ENCODE measurements at regions not wholly inside any gene's neighbourhood (a gene's known extent, or its start where the extent isn't known, plus 50 kb on each side); places are given as distances from the start of the nearest gene placed in this dataset.
A peak's percentile ranks its signal among the peaks of the same experiment; 100 is the strongest.

DNA sequence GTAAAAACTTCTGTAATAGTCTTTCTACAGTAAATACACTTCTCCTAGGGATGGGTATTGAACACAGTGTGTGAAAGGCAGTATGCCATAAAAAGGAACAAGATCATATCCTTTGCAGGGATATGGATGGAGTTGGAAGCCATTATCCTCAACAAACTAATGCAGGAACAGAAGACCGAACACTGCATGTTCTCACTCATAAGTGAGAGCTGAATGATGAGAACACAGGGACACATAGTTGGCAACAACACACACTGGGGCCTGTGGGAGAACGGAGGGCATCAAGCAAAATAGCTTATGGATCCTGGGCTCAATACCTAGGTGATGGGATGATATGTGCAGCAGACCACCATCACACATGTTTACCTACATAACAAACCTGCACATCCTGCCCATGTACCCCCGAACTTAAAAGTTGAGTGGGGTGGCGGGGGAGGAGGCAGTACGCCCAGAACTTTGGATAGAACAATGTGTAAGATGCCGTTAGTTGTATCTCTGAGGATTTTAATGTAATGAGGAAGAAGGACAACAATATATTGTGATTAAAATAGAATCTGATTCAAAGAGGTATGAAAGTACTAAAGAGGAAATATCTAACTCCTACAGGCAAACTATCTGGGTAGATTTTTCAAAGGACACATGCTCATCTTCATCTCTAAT, 183.2 kb downstream of the NDFIP2 start:
- no peak for DNase-seq (ENCODE audit: low read depth)

DNA sequence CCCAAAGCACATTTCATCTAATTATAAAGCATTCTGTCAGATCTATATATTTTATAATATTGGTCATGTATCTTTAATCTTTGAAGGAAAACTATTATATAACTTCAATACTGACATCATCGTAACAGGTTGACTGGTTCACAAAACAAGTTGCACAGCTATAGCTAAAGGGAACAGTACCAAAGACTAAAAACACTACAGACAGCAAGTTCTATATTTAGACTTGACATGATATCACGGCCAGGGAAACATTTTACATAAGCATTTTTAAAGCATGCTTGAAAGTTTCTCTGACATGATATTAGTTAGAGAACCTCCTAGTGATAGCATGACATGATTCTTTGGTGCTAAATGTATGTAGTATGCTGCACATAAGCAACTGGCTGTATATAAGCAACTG, 182.5 kb downstream of the NDFIP2 start:
- no peak for DNase-seq (ENCODE audit: low read depth)

DNA sequence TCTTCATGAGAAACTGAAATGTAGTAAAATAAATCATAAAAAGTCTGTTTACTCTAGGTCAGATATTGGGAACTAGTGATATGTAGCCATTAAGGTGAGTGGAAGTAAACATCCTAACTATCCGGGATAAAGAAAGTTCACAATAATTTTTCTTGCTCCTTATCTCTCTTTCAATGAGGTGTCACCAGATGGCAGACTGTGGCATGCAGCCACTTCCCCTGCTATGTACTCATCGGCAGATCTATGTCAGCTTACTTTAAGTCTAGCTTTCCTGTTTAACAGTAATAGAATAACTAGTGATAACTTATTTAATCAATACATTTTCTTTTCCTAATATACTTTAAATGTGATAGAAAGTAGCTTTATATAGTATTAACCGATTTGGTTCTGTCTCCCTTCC, 181.9 kb downstream of the NDFIP2 start:
- no peak for DNase-seq (ENCODE audit: low read depth)

DNA sequence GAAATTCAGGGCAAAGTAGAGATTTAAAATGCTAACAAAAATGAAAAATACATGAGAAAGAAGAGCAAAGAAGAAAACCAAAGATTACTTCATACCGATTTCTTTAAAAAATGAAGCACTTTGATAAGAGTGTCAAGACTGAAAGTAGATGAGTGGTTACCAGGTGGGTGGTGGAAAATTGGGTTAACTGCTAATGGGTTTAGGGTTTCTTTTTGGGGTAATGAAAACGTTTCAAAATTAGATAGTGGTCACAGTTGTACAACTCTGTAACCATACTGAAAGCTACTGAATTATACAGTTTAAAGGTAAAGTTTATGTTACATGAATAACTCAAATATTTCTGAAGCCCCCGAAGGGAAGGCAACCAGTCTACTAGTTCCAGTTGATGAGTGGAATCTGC, 179.4 kb downstream of the NDFIP2 start:
- DNase-seq (ENCODE audit: low read depth): no peak

DNA sequence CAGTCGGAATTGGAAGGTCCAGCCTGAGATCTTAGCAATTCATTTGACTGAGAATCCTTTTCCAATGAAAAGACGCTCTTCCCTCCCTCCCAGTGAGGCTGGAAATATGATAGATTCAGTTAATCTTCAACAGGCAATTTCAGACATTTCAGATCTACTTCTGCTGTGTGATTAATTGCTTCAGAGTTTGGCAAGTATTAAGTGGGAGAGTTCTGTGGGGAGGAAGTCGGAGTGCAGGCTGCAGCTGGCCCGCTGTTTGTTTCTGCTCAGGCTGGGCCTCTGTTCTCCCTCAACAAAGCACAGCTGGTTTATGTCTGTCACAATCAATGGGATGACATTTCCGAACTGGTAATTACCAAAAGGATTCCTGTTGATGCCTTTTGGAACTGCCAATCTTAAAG, 178.2 kb downstream of the NDFIP2 start:
- no peak for DNase-seq (ENCODE audit: low read depth)

DNA sequence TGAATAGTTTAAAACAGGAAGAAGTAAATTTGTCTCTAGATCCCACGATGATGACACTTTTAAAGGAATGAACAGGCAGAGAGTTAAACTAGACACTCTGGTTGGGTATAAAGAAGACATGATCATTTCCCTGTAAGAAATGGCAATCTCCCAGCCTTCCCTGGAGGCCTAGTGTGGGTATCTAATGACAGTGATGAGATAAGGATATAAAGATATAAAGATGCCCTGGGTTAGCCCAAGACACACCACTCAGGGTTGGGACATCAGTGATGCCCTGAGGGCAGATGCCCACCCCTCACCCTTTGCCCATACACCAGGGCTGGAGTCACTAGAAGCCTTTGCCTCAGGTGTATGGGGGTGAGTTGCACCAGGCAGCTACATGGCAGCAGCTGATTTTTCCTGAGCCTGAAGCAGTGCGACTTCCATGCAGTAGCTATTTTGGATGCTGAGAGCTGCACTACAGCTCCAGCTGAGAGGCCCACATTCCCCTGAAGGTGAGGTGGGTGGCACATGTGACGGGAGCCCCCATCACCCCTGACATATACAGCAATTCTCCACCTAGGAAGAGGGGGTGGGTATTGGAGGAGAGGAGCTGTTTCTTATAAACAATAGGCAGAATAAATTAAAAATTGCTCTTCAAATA, 177.5 kb downstream of the NDFIP2 start:
- no peak for DNase-seq (ENCODE audit: low read depth)

- no peak for DNase-seq (ENCODE audit: low read depth)
These were observed 174.6 kb downstream of the NDFIP2 start for GRCh38 chr13:79655509-79655908.

GRCh38 chr13:79654520-79654919, 173.6 kb downstream of the NDFIP2 start:
- no peak for DNase-seq (ENCODE audit: low read depth)

GRCh38 chr13:79650688-79651087, 169.7 kb downstream of the NDFIP2 start:
- no peak for DNase-seq (ENCODE audit: low read depth)

- DNase-seq (ENCODE audit: low read depth): no peak
These were observed 167.2 kb downstream of the NDFIP2 start for GRCh38 chr13:79648191-79648590.

- DNase-seq (ENCODE audit: low read depth): no peak
These were observed 166.6 kb downstream of the NDFIP2 start for GRCh38 chr13:79647533-79647932.

DNA sequence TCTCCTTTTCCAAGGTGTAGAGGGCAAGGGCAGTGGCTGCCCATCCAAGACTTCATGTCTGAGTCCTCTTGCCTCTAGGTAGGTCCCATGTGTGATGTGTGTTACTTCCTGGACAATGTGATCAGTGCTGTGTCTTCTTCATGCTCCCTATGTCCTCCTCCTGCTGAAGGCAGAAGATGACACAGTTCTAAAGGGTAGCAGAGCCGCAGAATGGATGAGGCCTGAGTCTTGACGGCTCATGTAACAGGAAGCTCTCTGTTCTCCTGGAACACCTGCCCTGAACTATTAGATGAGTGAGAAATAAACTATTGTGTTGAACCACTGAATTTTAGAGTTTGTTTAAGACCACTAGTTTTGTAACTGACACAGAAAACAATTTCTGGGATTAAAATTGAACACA, 165.9 kb downstream of the NDFIP2 start:
- DNase-seq (ENCODE audit: low read depth): no peak

DNA sequence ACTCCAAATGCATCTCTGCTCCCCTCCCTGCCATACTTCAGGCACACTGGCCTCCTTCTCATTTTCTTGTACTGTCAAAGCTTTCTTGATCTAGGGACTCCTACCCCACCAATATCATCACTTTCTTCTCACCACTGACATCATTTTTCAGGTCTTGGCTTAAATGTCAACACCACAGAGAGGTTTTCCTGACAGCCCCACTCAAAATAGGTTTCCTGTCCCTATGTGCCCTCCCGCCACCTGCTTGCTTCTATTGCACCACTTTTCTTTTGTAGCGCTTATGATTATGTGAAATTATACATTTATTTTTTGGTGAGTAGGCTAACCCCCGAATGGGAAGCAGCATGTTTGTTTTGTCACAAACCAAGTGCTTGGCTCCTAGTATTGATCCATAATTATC, 164.6 kb downstream of the NDFIP2 start:
- DNase-seq (ENCODE audit: low read depth): no peak

DNA sequence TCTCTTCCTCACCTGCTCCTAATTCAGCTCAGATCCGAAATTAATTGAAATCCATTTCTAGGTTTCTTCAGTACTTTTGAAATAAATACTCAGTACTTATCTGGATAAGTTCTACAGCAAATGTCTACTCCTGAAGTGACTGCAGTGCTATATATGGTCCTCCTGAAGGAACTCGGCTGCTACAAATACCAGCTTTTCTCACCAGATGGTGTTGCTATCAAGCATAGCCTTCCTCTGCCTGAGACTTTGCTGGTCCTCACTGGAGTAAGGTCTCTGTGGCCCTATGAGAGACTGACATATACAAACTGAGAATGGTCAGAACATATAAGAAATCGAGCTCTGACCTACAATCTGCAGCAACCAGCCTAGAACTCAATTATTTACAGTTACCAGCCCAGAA, 161.6 kb downstream of the NDFIP2 start:
- DNase-seq (ENCODE audit: low read depth): no peak

GRCh38 chr13:79637133-79637763, 156.3 kb downstream of the NDFIP2 start:
- no peak for DNase-seq (ENCODE audit: low read depth)

DNA sequence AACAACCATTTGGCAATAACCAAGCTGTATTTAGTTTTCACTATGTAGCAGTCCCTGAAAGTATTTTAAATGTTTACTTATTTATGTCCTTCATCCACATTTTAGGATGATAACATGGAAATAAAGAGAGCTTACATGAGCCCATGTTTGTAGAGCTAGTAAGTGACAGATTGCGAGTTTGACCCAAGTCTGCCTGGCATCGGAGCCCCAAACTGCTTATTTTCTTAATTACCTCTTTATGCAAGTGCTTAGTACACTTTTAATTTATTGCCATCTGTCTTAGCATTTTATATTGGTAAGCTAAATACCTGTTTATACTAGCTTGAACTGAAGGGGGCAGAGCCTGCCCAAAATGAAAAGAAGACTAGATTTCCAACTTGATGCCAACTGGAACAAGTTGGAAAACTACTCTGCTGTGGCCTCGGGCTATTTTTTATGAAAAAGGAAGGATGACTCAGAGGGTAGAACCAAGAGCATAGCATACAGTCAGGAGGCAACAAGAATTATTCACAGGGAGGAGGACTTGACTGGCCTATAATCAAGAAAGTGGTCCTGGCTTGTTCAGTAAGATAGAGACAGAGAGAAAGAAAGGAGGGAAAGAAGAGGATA, 150.2 kb downstream of the NDFIP2 start:
- DNase-seq (ENCODE audit: low read depth): peak; percentile 57

DNA sequence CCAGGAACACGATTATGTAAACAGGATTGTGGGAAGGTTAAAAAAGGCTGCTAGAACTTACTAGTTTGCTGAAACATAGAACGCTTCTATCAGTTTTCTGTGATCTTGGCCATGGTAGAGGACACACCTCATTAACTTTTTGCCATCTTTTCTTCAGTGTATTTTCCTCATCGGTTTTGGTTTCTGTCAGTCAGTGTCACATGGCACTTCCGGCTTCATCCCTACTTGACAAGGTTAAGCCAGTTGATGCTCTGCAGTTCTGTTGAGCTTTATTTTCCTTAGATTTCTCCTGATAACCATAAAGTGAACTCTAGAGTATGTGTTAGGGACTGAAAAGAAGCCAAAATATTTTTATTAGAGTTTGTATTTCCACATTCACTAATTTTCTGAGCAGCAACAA, 147.5 kb downstream of the NDFIP2 start:
- DNase-seq (ENCODE audit: low read depth): no peak

- DNase-seq (ENCODE audit: low read depth): no peak
These were observed 146.0 kb downstream of the NDFIP2 start for GRCh38 chr13:79626924-79627323.

DNA sequence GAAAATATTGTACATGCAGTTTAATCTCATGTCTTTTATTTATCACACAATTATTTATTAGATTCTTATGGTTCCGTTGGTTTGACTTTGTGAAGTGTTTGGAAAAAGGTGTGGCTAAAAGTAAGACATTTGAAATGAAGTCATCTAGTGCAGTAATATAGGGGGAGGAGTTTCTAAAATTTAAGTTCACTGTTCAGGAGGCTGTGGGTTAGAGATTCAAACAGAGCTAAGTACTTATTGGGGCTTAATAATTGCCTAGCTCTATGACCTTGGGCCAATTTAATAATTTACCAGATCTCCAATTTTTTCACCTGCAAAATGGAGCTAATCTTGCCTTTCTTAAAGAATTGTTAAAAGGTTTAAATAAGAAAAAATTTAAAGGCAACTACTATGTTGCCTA, 144.6 kb downstream of the NDFIP2 start:
- no peak for DNase-seq (ENCODE audit: low read depth)

- DNase-seq (ENCODE audit: low read depth): no peak
These were observed 140.9 kb downstream of the NDFIP2 start for GRCh38 chr13:79621902-79622301.

- DNase-seq (ENCODE audit: low read depth): no peak
These were observed 140.5 kb downstream of the NDFIP2 start for GRCh38 chr13:79621449-79621848.

GRCh38 chr13:79614250-79614918, 133.4 kb downstream of the NDFIP2 start:
- no peak for DNase-seq (ENCODE audit: low read depth)

- DNase-seq (ENCODE audit: low read depth): no peak
These were observed 131.6 kb downstream of the NDFIP2 start for GRCh38 chr13:79612604-79613003.

All from GM04503 (cell line).